ENCODE measurements at regions not wholly inside any gene's neighbourhood (a gene's known extent, or its start where the extent isn't known, plus 50 kb on each side); places are given as distances from the start of the nearest gene placed in this dataset.
A peak's percentile ranks its signal among the peaks of the same experiment; 100 is the strongest.
"Not testable (repeated sequence)": the region's sequence is repeated elsewhere in the genome, so short reads cannot be mapped to it uniquely, and the experiment has no call there.

DNA sequence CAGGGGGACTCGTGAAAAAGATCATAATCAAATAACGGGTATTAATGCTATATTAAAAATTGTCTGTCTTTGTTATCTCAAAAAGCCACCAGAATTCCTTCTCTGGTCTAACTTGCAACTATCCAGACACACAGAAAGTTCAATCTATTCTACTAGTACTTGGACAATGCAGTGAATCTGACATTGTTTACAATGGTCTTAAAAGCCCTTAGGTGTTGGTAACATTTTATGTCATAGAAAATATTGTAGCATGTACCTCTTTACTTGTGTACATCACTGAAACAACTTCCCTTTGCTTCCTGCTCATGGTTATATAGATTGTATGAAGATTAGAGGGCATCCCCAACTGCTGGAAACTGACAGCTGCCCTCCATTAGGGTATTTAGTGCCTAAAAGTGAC, 71.1 kb upstream of the PPP3CA start:
- DNase-seq (ENCODE audit: low read depth in 2 of 2): no peak

DNA sequence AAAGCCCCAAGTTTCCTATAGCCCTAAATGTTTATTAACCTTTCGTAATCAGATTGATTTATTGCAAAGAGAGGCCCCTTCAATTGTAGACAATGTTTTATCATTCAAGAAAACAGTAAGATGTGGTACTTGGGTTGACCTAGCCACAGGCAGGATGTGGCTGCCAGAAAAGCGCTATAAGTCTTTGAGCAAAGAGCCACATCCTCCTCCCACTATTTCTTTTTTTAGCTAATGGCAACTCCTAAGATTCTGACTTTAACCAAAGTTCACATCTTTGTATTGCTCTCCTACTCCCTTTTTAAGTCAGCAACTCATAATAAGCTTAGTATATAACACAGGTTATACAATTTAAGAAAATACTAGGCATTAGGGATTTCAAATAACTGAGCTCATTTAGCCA, 70.7 kb upstream of the PPP3CA start:
- peak; percentile 6 to 43 for DNase-seq (ENCODE audit: low read depth in 2 of 2)

DNA sequence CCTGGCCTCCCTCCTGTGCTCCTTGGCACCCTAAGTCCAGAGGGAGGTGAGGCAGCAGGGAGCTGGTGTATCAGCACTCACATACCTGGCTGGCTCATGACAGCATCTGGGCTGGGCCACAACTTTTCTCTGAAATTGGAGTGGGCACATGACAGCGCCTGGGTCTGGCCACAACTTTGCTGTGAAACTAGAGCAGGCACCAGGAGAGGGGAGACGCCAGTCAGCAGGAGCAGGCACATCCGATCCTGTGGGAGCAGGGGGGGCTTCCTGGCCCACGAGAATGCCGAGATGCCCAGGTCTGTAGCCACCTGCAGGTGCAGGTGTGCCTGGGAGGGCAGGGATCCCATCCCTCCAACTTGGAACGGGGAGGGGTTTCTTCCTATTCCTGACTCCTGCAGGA, 69.7 kb upstream of the PPP3CA start:
- no peak for DNase-seq (ENCODE audit: low read depth in 2 of 2)

DNA sequence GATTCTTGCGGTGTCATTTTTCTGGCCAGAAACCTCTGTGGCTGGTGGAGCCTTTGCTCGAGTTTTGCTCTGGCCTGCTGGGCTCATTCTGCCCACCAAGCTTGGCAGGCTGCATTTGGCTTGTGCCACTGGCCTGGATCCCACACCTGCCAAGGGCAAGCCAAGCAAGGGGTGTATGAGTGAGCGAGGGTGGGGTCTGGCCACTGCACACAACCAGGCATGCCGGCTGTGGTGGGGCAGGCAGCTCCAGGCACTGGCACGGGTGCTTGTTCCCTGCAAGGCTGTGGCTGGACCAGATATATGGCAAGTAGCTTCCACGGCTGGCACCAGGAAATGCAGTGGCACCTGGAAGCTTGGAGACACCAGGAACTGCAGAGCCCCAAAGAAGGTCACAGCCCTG, 68.6 kb upstream of the PPP3CA start:
- DNase-seq (ENCODE audit: low read depth in 2 of 2): no peak

DNA sequence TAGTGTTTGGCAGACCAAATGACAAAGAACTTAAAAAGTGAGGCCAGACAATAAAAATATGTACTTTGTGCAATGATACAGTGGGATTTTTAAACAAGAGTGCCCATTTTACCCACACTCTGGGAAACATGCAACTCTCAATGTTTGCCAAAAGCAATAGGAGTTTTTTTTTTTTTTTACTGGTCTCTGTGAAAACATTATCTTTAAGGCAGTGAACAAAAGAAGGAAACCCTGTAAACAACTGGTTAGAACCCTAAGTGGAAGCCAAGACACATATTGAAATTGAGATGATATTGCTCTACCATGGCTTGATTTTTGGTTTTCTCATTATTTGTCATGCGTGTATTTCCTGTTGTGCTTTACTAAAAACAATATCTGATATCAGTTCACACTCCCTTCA, 67.2 kb upstream of the PPP3CA start:
- DNase-seq (ENCODE audit: low read depth in 2 of 2): no peak

DNA sequence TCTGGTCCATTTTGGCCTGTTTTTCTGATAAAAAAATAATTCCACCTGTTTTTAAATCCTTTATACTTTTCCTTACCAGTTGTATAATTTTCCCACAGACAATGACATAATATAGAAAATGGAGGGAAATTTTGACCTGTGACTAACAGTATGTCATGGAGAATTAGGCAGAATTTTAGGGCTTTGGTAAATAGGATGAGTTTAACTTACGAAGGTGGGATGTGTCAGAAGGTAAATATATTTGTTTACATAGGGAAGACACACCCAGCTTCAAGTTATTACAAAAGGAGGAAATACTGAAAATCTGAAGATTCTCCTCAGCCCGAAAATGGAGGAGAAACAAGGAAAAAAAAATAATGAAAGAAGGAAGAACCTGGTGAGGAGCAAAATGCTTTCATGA, 64.6 kb upstream of the PPP3CA start:
- no peak for DNase-seq (ENCODE audit: low read depth in 2 of 2)

DNA sequence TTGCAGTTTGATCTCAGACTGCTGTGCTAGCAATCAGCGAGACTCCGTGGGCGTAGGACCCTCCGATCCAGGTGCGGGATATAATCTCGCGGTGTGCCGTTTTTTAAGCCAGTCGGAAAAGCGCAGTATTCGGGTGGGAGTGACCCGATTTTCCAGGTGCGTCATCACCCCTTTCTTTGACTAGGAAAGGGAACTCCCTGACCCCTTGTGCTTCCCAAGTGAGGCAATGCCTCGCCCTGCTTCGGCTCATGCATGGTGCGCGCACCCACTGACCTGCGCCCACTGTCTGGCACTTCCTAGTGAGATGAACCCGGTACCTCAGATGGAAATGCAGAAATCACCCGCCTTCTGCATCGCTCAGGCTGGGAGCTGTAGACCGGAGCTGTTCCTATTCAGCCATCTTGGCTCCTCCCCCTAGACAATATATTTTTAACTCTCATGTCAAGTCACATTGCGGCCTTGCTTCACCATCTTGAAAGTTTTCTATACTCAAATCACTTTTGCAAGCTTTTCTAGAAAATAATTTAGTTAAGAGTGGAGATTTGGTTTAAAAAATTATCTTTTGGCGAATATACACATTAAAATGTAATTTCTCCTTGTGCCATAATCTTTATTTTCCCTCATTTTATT, 64.1 kb upstream of the PPP3CA start:
- DNase-seq (ENCODE audit: low read depth in 2 of 2): not testable (repeated sequence)

DNA sequence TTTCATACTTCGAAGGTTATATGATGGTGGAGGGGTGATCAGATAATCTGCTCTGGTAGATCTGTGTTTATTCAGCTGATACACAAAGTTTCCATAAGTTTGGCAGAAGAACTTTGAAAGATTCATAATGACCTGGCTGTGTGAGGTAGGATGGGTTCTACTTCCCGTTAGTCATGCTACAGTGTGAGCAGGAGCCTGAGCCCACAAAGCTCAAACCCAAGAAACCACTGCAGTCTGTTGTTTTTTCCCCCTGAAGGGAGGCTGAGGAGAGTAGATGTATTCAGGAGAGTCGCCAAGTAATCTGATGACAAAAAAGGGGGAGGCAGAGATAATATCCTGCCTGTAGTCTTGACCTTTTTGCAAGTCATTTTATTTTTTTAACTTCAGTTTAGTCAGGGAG, 52.8 kb upstream of the PPP3CA start:
- no peak for DNase-seq (ENCODE audit: low read depth in 2 of 2)

DNA sequence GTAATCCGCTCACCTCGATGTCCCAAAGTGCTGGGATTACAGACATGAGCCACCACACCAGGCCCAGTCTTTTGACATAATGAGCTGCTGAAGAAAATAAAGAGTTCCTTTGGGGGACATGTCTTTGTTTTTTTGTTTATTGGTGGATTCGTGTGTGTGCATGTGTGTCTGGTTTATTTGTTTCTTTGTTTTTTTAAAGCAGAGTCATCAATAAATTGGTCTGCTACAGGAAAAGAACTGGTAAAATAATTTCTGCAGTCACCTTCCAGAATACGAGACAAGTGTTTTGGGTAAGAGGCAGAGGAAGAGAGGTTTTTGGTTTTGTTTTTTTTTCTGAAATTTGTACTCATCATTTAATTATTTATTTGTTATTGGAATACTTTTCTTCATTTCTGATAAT, 51.5 kb upstream of the PPP3CA start:
- DNase-seq (ENCODE audit: low read depth in 2 of 2): no peak
